ENCODE measurements at regions not wholly inside any gene's neighbourhood (a gene's known extent, or its start where the extent isn't known, plus 50 kb on each side); places are given as distances from the start of the nearest gene placed in this dataset.
"Not testable (repeated sequence)": the region's sequence is repeated elsewhere in the genome, so short reads cannot be mapped to it uniquely, and the experiment has no call there.

DNA sequence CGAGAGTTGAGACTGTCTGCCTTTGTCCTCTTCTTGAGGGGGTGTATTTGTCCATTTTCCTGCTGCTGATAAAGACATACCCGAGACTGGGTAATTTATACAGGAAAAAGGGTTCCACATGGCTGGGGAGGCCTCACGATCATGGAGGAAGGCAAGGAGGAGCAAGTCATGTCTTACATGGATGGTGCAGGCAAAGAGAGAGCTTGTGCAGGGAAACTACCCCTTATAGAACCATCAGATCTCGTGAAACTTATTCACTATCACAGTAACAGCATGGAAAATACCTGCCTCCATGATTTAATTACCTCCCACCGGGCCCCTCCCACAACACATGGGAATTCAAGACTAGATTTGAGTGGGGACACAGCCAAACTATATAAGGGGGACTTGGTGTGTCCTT is 338.2 kb upstream of the TNRC6C start:
- Histone ChIP-seq H3K9ac (ENCODE audit: low read length) (no peak overlapping the region), H3K27me3 (ENCODE audit: control insufficient read depth in 1 of 2, insufficient read depth in 2 of 2, low read length in 2 of 2) (no peaks in the 10 kb centered on the region), H3K36me3 (ENCODE audit: insufficient read depth, low read length) (no peaks in the 10 kb centered on the region), H3K27ac (ENCODE audit: low read depth, low read length) (no peak overlapping the region), H3K9me3 (ENCODE audit: low read length) (no peaks in the 10 kb centered on the region), H3K4me3 (ENCODE audit: low read depth in 1 of 2, low read length in 2 of 2) (no peak overlapping the region), H3K4me1 (ENCODE audit: insufficient read depth, low read length) (peaks cover 11% of the 10 kb centered on the region)

DNA sequence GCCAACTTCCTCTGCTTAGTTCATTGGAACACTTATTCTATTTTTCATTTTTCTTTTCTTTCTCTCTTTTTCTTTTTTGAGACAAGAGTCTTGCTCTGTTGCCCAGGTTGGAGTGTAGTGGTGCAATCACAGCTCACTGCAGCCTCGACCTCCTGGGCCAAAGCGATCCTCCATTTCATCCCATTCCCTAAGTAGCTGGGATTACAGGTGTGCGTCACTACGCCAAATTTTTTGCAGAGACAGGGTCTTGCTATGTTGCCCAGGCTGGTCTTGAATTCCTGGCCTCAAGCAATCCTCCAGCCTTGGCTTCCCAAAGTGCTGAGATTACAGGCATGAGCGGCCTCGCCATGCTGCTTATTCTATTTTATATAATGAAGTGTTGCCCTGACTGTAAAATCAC is 336.4 kb upstream of the TNRC6C start:
- not testable (repeated sequence) for H3K4me1 ChIP-seq (ENCODE audit: insufficient read depth, low read length); H3K27ac ChIP-seq (ENCODE audit: low read depth, low read length); H3K36me3 ChIP-seq (ENCODE audit: insufficient read depth, low read length); H3K9me3 ChIP-seq (ENCODE audit: low read length); H3K27me3 ChIP-seq (ENCODE audit: control insufficient read depth in 1 of 2, insufficient read depth in 2 of 2, low read length in 2 of 2); H3K9ac ChIP-seq (ENCODE audit: low read length); H3K4me3 ChIP-seq (ENCODE audit: low read depth in 1 of 2, low read length in 2 of 2)

DNA sequence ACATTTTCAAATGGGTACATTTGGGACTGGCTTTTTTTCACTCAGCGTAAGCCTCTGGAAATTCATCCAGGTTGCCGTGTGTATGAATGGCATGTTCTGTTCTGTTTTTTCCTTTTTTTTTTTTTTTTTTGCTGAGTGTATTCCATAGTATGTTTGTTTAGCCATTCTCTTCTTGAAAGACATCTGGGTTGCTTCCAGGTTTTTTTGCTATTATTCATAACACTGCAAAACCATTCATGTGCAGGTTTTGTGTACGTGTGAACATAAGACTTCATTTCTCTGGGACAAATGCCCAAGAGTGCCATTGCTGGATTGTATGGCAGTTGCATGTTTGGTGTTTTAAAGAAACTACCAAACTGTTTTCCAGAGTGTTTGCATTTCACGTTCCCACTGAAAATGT is 335.9 kb upstream of the TNRC6C start:
- Histone ChIP-seq H3K36me3 (ENCODE audit: insufficient read depth, low read length) (no peaks in the 10 kb centered on the region), H3K27me3 (ENCODE audit: control insufficient read depth in 1 of 2, insufficient read depth in 2 of 2, low read length in 2 of 2) (no peaks in the 10 kb centered on the region), H3K9ac (ENCODE audit: low read length) (no peak overlapping the region), H3K27ac (ENCODE audit: low read depth, low read length) (no peak overlapping the region), H3K4me1 (ENCODE audit: insufficient read depth, low read length) (no peaks in the 10 kb centered on the region), H3K9me3 (ENCODE audit: low read length) (no peaks in the 10 kb centered on the region), H3K4me3 (ENCODE audit: low read depth in 1 of 2, low read length in 2 of 2) (no peak overlapping the region)

DNA sequence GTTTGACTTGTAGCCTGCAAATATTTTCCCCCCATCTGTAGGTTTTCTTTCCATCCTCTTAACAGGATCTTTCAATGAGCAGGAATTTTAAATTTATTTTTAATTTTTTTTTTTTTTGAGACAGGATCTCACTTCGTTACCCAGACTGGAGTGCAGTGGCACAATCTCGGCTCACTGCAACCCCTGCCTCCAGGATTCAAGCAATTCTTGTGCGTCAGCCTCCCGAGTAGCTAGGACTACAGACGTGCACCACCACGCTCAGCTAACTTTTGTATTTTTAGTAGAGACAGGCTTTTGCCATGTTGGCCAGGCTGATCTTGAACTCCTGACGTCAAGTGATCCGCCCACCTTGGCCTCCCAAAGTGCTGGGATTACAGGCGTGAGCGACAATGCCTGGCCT is 335.2 kb upstream of the TNRC6C start:
- not testable (repeated sequence) for H3K4me1 ChIP-seq (ENCODE audit: insufficient read depth, low read length); H3K9ac ChIP-seq (ENCODE audit: low read length); H3K27me3 ChIP-seq (ENCODE audit: control insufficient read depth in 1 of 2, insufficient read depth in 2 of 2, low read length in 2 of 2); H3K27ac ChIP-seq (ENCODE audit: low read depth, low read length); H3K36me3 ChIP-seq (ENCODE audit: insufficient read depth, low read length); H3K9me3 ChIP-seq (ENCODE audit: low read length); H3K4me3 ChIP-seq (ENCODE audit: low read depth in 1 of 2, low read length in 2 of 2)

DNA sequence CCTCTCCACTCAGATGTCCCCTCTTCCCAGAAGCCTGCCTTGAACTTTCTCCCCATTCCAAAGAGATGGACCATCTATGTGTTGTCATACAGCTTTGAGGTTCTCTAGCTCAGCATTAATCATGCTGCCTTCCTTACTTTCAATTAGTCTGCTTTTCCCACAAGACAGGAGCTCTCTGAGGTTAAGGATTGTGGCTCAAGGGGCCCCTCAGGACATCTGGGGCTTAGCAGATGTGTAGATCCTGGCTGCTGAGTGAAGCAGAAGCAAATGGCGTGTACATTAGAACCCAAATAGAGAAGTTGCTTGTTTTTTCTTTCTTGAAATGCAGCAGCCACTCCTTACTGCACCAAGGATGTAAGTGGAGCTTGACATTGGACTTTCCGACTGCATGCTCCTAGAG is 330.5 kb upstream of the TNRC6C start:
- no peaks in the 10 kb centered on the region for H3K4me1 ChIP-seq (ENCODE audit: insufficient read depth, low read length)
- no peak overlapping the region for H3K4me3 ChIP-seq (ENCODE audit: low read depth in 1 of 2, low read length in 2 of 2)
- no peak overlapping the region for H3K27ac ChIP-seq (ENCODE audit: low read depth, low read length)
- H3K36me3 ChIP-seq (ENCODE audit: insufficient read depth, low read length): no peaks in the 10 kb centered on the region
- no peak overlapping the region for H3K9ac ChIP-seq (ENCODE audit: low read length)
- no peaks in the 10 kb centered on the region for H3K9me3 ChIP-seq (ENCODE audit: low read length)
- H3K27me3 ChIP-seq (ENCODE audit: control insufficient read depth in 1 of 2, insufficient read depth in 2 of 2, low read length in 2 of 2): no peaks in the 10 kb centered on the region

DNA sequence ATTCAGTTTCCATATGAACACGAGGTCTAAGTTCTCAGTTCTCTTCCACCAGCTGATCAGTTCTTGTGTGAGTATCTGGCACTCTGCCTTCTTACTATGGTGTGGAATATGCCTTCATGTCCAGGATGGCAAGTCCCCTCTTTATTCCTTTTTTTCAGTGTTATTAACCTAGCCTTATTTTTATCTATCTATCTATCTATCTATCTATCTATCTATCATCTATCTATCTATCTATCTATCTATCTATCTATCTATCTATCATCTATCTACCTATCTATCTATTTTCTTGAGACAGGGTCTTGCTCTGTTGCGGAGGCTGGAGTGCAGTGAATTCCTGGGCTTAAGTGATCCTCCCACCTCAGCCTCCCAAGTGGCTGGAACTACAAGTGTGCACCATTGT is 329.2 kb upstream of the TNRC6C start:
- not testable (repeated sequence) for H3K9me3 ChIP-seq (ENCODE audit: low read length); H3K36me3 ChIP-seq (ENCODE audit: insufficient read depth, low read length); H3K4me3 ChIP-seq (ENCODE audit: low read depth in 1 of 2, low read length in 2 of 2); H3K27ac ChIP-seq (ENCODE audit: low read depth, low read length); H3K4me1 ChIP-seq (ENCODE audit: insufficient read depth, low read length); H3K27me3 ChIP-seq (ENCODE audit: control insufficient read depth in 1 of 2, insufficient read depth in 2 of 2, low read length in 2 of 2); H3K9ac ChIP-seq (ENCODE audit: low read length)

DNA sequence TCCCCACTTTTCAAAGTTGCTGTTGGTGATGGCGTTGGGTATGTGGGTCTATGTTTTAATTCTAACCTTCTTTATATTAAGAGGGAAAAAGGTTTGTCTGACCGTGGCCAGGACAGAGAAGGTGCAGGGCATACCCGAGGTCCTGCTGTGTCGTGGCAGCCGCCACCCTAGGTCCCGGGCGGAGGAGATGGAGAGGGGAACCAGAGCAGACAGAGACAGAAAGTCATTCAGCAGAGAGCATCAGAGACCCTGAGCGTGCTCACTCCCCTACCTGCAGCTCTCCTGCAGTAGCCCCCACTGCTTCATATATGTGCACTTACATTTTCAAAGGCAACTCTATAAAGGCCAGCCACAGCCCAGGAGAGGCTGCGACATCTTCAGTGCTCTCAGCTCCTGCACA is 327.2 kb upstream of the TNRC6C start:
- H3K4me1 ChIP-seq (ENCODE audit: insufficient read depth, low read length): no peaks in the 10 kb centered on the region
- H3K27ac ChIP-seq (ENCODE audit: low read depth, low read length): no peak overlapping the region
- no peak overlapping the region for H3K9ac ChIP-seq (ENCODE audit: low read length)
- no peaks in the 10 kb centered on the region for H3K36me3 ChIP-seq (ENCODE audit: insufficient read depth, low read length)
- no peaks in the 10 kb centered on the region for H3K27me3 ChIP-seq (ENCODE audit: control insufficient read depth in 1 of 2, insufficient read depth in 2 of 2, low read length in 2 of 2)
- H3K4me3 ChIP-seq (ENCODE audit: low read depth in 1 of 2, low read length in 2 of 2): no peak overlapping the region
- H3K9me3 ChIP-seq (ENCODE audit: low read length): no peaks in the 10 kb centered on the region

DNA sequence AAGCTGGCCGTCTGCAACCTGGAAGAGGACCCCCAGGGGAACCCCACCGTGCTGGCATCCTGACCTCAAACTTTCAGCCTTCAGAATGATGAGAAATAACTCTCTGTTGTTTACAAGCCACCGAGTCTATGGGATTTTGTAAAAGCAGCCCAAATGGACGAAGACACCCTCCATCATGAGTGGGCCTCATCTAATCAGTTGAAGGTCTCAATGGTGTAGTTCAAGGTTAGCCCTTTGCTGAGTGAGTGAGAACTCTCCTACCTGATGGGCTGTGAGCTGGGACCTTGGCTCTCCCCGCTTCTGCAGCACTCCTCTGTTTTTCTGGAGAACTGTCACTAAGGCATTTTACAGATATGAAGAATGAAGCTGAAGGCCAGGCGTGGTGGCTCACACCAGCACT is 325.9 kb upstream of the TNRC6C start:
- Histone ChIP-seq H3K4me1 (ENCODE audit: insufficient read depth, low read length) (no peaks in the 10 kb centered on the region), H3K9ac (ENCODE audit: low read length) (no peak overlapping the region), H3K9me3 (ENCODE audit: low read length) (no peaks in the 10 kb centered on the region), H3K36me3 (ENCODE audit: insufficient read depth, low read length) (no peaks in the 10 kb centered on the region), H3K27ac (ENCODE audit: low read depth, low read length) (no peak overlapping the region), H3K27me3 (ENCODE audit: control insufficient read depth in 1 of 2, insufficient read depth in 2 of 2, low read length in 2 of 2) (no peaks in the 10 kb centered on the region), H3K4me3 (ENCODE audit: low read depth in 1 of 2, low read length in 2 of 2) (no peak overlapping the region)

DNA sequence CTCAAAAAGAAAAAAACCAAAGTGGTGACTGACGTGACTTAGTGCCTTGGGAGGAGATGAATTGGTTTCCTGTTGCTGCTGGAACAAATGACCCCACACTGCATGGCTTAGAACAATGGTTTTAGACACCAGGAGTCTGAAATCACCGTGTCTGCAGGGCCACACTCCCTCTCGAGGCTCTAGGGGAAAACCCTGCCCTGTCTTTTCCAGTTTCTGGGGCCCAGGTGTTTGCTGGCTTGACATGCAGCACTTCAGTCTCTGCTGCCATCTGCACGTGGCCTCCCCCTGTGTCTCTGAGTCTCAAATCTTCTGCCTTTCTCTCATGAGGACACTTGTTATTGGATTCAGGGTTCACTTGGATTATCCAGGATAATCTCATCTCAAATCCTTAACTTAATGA is 323.8 kb upstream of the TNRC6C start:
- Histone ChIP-seq H3K27ac (ENCODE audit: low read depth, low read length) (no peak overlapping the region), H3K9ac (ENCODE audit: low read length) (no peak overlapping the region), H3K36me3 (ENCODE audit: insufficient read depth, low read length) (no peaks in the 10 kb centered on the region), H3K4me1 (ENCODE audit: insufficient read depth, low read length) (no peaks in the 10 kb centered on the region), H3K9me3 (ENCODE audit: low read length) (no peaks in the 10 kb centered on the region), H3K27me3 (ENCODE audit: control insufficient read depth in 1 of 2, insufficient read depth in 2 of 2, low read length in 2 of 2) (no peaks in the 10 kb centered on the region), H3K4me3 (ENCODE audit: low read depth in 1 of 2, low read length in 2 of 2) (no peak overlapping the region)

DNA sequence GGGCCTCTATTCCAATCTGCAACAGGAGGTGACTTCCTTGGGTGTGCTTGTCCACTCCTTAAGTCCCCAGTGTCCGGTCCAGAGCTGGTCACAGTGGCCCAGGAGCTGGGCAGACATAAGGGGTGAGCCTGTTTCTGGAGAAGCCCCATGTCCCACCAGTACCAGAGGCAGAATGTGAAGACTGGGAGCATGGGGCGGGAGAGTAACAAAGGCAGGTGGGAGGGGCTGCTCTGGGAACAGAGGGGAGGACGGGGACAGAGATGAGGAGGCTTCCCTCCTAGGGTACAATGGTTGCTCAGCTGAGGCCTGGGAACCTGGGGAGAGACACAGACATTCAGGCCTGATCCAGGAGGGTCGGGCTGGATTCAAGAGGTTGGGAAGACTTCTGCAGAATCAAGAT is 323.3 kb upstream of the TNRC6C start:
- no peak overlapping the region for H3K4me3 ChIP-seq (ENCODE audit: low read depth in 1 of 2, low read length in 2 of 2)
- H3K4me1 ChIP-seq (ENCODE audit: insufficient read depth, low read length): no peaks in the 10 kb centered on the region
- no peak overlapping the region for H3K27ac ChIP-seq (ENCODE audit: low read depth, low read length)
- H3K36me3 ChIP-seq (ENCODE audit: insufficient read depth, low read length): no peaks in the 10 kb centered on the region
- H3K9ac ChIP-seq (ENCODE audit: low read length): no peak overlapping the region
- H3K27me3 ChIP-seq (ENCODE audit: control insufficient read depth in 1 of 2, insufficient read depth in 2 of 2, low read length in 2 of 2): no peaks in the 10 kb centered on the region
- no peaks in the 10 kb centered on the region for H3K9me3 ChIP-seq (ENCODE audit: low read length)

DNA sequence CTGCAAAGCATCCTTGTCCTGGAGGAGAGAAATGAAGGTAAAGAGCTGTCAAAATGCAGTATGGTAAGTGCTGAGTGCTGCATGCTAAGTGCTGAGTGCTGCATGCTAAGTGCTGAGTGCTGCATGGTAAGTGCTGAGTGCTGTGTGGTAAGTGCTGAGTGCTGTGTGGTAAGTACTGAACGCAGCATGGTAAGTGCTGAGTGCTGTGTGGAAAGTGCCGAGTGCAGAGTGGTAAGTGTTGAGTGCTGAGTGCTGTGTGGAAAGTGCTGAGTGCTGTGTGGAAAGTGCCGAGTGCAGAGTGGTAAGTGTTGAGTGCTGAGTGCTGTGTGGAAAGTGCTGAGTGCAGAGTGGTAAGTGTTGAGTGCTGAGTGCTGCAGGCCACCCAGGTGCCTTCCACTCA is 322.7 kb upstream of the TNRC6C start:
- not testable (repeated sequence) for H3K4me1 ChIP-seq (ENCODE audit: insufficient read depth, low read length); H3K27ac ChIP-seq (ENCODE audit: low read depth, low read length); H3K36me3 ChIP-seq (ENCODE audit: insufficient read depth, low read length); H3K9ac ChIP-seq (ENCODE audit: low read length); H3K27me3 ChIP-seq (ENCODE audit: control insufficient read depth in 1 of 2, insufficient read depth in 2 of 2, low read length in 2 of 2); H3K4me3 ChIP-seq (ENCODE audit: low read depth in 1 of 2, low read length in 2 of 2); H3K9me3 ChIP-seq (ENCODE audit: low read length)

DNA sequence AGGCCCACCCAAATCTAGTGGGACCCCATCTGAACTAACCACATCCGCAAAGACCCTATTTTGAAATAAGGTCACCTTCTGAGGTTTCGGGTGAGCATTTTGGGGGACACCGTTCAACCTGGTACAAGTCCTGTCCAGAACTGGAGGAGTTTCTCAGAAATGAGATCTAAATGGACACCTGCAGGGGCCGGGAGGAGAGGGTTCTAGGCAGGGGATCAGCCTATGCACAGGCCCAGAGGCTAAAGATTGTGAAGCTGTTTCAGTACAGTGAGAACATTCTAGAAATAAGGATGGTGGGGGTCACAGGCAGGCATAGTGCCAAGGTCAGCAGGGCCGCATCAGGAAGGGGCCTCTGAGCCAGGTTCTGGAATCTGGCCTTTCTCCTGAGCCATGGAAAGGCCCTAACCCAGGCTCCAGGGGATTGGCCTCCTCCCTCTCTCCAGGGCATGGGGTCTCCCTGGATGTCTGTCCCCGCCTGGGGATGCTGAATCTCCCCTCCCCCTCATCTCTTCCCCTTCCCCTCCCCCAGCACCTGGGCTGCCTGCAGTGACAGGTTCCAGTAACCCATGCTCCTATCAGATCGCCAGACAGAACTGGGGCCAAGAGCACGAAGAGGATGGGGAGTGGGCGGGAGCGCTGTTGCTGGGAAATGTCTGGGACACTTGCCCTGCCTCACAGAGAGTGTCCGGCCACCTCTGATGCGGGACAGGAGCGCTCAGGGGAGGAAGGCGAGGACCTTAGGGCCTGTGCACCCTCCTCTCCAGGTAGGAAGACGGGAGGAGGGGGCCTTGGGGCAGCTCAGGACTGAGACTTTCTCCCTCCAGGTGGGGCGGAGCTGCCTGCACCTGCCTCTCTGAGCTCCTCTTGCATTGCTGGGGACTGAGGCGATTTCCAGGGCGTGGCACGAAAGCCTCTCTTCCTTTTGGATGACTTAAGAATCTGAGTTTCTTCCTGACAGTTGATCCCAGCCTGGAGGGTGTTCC is 321.4 kb upstream of the TNRC6C start:
- Histone ChIP-seq H3K27me3 (ENCODE audit: control insufficient read depth in 1 of 2, insufficient read depth in 2 of 2, low read length in 2 of 2) (no peaks in the 10 kb centered on the region), H3K4me1 (ENCODE audit: insufficient read depth, low read length) (no peaks in the 10 kb centered on the region), H3K9ac (ENCODE audit: low read length) (no peak overlapping the region), H3K4me3 (ENCODE audit: low read depth in 1 of 2, low read length in 2 of 2) (no peak overlapping the region), H3K27ac (ENCODE audit: low read depth, low read length) (no peak overlapping the region), H3K9me3 (ENCODE audit: low read length) (no peaks in the 10 kb centered on the region), H3K36me3 (ENCODE audit: insufficient read depth, low read length) (no peaks in the 10 kb centered on the region)

Data from muscle layer of colon (tissue), 2 donors.